IMR-90 (cell line): ENCODE measurements at regions not wholly inside any gene's neighbourhood (a gene's known extent, or its start where the extent isn't known, plus 50 kb on each side); places are given as distances from the start of the nearest gene placed in this dataset.

Experiments used
- ATAC-seq: fragments of 200-7000 bp; cut with Tn5 transposase; 2 replicates; pipeline ENCODE4 v1.9.1; 2020; ENCODE audit warnings: low read depth, mild to moderate bottlenecking, moderate library complexity
- BruUV-seq: library from RNA; stranded (reverse); fragments of 400-500 nt; replicated peaks from 2 replicates; lab custom pipeline; 2021; lab: Mats Ljungman, UMichigan
- CTCF ChIA-PET: fragments of 300-600 bp; formaldehyde crosslinking; extraction: SDS; loops from one replicate; lab custom pipeline; 2021; ENCODE audit warnings: antibody characterized with exemption; lab: Yijun Ruan, JAX
- POLR2A ChIA-PET: fragments of 300-600 bp; sonication (Branson Sonifier 250); formaldehyde crosslinking; loops from one replicate; lab custom pipeline; 2022; ENCODE audit warnings: antibody characterized with exemption; ENCODE audit not compliant: unreplicated experiment; lab: Charles Lee
- DNase-seq: peaks from one replicate; pipeline ENCODE4 v3.0.0; 2013
- H2AFZ ChIP-seq: replicated peaks from 2 replicates; pipeline ENCODE3; 2013; ENCODE audit warnings: low read length, mild to moderate bottlenecking; ENCODE audit not compliant: poor library complexity
- H2AK5ac ChIP-seq: 2 replicates; pipeline ENCODE4 v1.6.1; 2013; ENCODE audit warnings: low read depth, low read length, inconsistent platforms
- H2AK9ac ChIP-seq: replicated peaks from 2 replicates; pipeline ENCODE3; 2013; ENCODE audit warnings: mild to moderate bottlenecking, low read depth, low read length, moderate library complexity; ENCODE audit not compliant: poor library complexity
- H2BK120ac ChIP-seq: 2 replicates; pipeline ENCODE4 v1.6.1; 2013; ENCODE audit warnings: low read depth, low read length, inconsistent platforms
- H2BK15ac ChIP-seq: 3 replicates; pipeline ENCODE4 v1.6.1; 2013; ENCODE audit warnings: low read depth, low read length, inconsistent platforms
- H2BK20ac ChIP-seq: 2 replicates; pipeline ENCODE4 v1.6.1; 2013; ENCODE audit warnings: low read depth, mild to moderate bottlenecking, inconsistent platforms, low read length, moderate library complexity
- H2BK5ac ChIP-seq: 2 replicates; pipeline ENCODE4 v1.6.1; 2013; ENCODE audit warnings: mild to moderate bottlenecking, low read depth, low read length, inconsistent platforms; ENCODE audit not compliant: poor library complexity, severe bottlenecking
- H3K14ac ChIP-seq: replicated peaks from 2 replicates; pipeline ENCODE4 v1.6.1; 2013; ENCODE audit warnings: low read depth, low read length, inconsistent platforms
- H3K18ac ChIP-seq: 2 replicates; pipeline ENCODE4 v1.6.1; 2013; ENCODE audit warnings: low read depth, low read length, control low read depth
- H3K23ac ChIP-seq: 2 replicates; pipeline ENCODE4 v1.6.1; 2013; ENCODE audit warnings: low read depth, low read length, inconsistent platforms
- H3K27ac ChIP-seq: 2 replicates; pipeline ENCODE4 v1.5.1; 2013; ENCODE audit warnings: mild to moderate bottlenecking, control low read depth, low read length; ENCODE audit not compliant: insufficient read depth
- H3K27me3 ChIP-seq: 2 replicates; pipeline ENCODE4 v1.6.1; 2013; ENCODE audit warnings: low read length; ENCODE audit not compliant: control insufficient read depth, insufficient read depth
- H3K36me3 ChIP-seq: 2 replicates; pipeline ENCODE4 v1.6.1; 2013; ENCODE audit warnings: low read length, mixed read lengths; ENCODE audit not compliant: control insufficient read depth, insufficient read depth
- H3K4ac ChIP-seq: 2 replicates; pipeline ENCODE4 v1.6.1; 2013; ENCODE audit warnings: low read depth, low read length, inconsistent platforms
- H3K4me1 ChIP-seq: 2 replicates; pipeline ENCODE4 v1.6.1; 2013; ENCODE audit warnings: low read length, mixed read lengths; ENCODE audit not compliant: control insufficient read depth, insufficient read depth
- H3K4me2 ChIP-seq: 2 replicates; pipeline ENCODE4 v1.6.1; 2013; ENCODE audit warnings: low read depth, mild to moderate bottlenecking, control low read depth, low read length, moderate library complexity
- H3K4me3 ChIP-seq: 2 replicates; pipeline ENCODE4 v1.5.1; 2013; ENCODE audit warnings: low read depth, mild to moderate bottlenecking, control low read depth, low read length, moderate library complexity; ENCODE audit not compliant: insufficient read depth
- H3K56ac ChIP-seq: 2 replicates; pipeline ENCODE4 v1.6.1; 2013; ENCODE audit warnings: low read length, inconsistent platforms; ENCODE audit not compliant: insufficient read depth; ENCODE audit errors: extremely low read depth
- H3K79me1 ChIP-seq, 2 experiments: 2 replicates each; pipeline ENCODE4 v1.6.1; 2013; ENCODE audit warnings: low read length in 2 of 2, inconsistent platforms in 1 of 2, low read depth in 1 of 2
- H3K9ac ChIP-seq: 2 replicates; pipeline ENCODE4 v1.6.1; 2013; ENCODE audit warnings: low read depth, low read length, control low read depth
- H3K9me1 ChIP-seq: 2 replicates; pipeline ENCODE4 v1.6.1; 2013; ENCODE audit warnings: low read length, inconsistent platforms; ENCODE audit not compliant: insufficient read depth
- H3K9me3 ChIP-seq: 2 replicates; pipeline ENCODE4 v1.6.1; 2013; ENCODE audit warnings: low read length; ENCODE audit not compliant: control insufficient read depth, insufficient read depth
- H4K20me1 ChIP-seq: 2 replicates; pipeline ENCODE4 v1.6.1; 2013; ENCODE audit warnings: low read length, inconsistent platforms; ENCODE audit not compliant: insufficient read depth
- H4K5ac ChIP-seq: 2 replicates; pipeline ENCODE4 v1.6.1; 2013; ENCODE audit warnings: mild to moderate bottlenecking, low read depth, low read length, control low read depth
- H4K8ac ChIP-seq, 2 experiments: 2 replicates each; pipeline ENCODE4 v1.6.1; 2013; ENCODE audit warnings: low read depth in 2 of 2, low read length in 2 of 2, control low read depth in 1 of 2, inconsistent platforms in 1 of 2
- H4K91ac ChIP-seq: 2 replicates; pipeline ENCODE4 v1.6.1; 2013; ENCODE audit warnings: low read depth, low read length, inconsistent platforms; ENCODE audit not compliant: insufficient read depth
- CHD1 ChIP-seq: IDR thresholded peaks from 2 replicates; pipeline ENCODE4 v1.6.1; 2012; ENCODE audit warnings: low read depth, low read length, improper control_type of control experiment
- CTCF ChIP-seq: conservative IDR thresholded peaks from 2 replicates; pipeline ENCODE4 v1.5.1; 2012; ENCODE audit warnings: mild to moderate bottlenecking, low read depth, low read length, improper control_type of control experiment
- NFE2L2 ChIP-seq: fragments of 150-350 bp; IDR thresholded peaks from 2 replicates; pipeline ENCODE4 v1.6.1; 2016; ENCODE audit warnings: low read depth, mild to moderate bottlenecking, low read length
- POLR2A ChIP-seq: IDR thresholded peaks from 2 replicates; pipeline ENCODE4 v1.6.1; 2012; ENCODE audit warnings: mild to moderate bottlenecking, low read depth, low read length
- RCOR1 ChIP-seq: IDR thresholded peaks from 2 replicates; pipeline ENCODE4 v1.6.1; 2012; ENCODE audit warnings: mild to moderate bottlenecking, low read length, improper control_type of control experiment; ENCODE audit not compliant: insufficient replicate concordance
- WGBS, 2 experiments: methylation state at CpG; one replicate each; pipeline versions ENCODE4 v1.1.5 to v1.1.7; 2013; ENCODE audit warnings: missing lambda C conversion rate in 2 of 2; ENCODE audit not compliant: insufficient read length in 1 of 2; ENCODE audit errors: extremely low coverage in 2 of 2; 5-methylcytosine and 5-hydroxymethylcytosine counted together
- dilution Hi-C: fragments of 300-500 bp; cut with HindIII; formaldehyde crosslinking; loops from one replicate; pipeline ENCODE4 v1.14.3; 2018; ENCODE audit warnings: low sequenced_read_pairs; ENCODE audit not compliant: unreplicated experiment
- in situ Hi-C: fragments of 300-500 bp; cut with MboI; formaldehyde crosslinking; loops from 3 replicates; pipeline ENCODE4 v1.14.3; 2019; ENCODE audit warnings: low sequenced_read_pairs, inconsistent platforms, mixed read lengths
- intact Hi-C: fragments of 100-400 bp; cut with micrococcal nuclease; formaldehyde crosslinking; loops from 2 replicates; pipeline ENCODE4 v1.10.0; 2022

- WGBS, 2 experiments = 0% methylated on average over 1 of the region's 1 CpG; no CpG with 5 or more reads in 1 of the 2 experiments
- H3K36me3 ChIP-seq = no peaks in the 10 kb centered on the region
- in situ Hi-C loops = no loop called here
Observed at GRCh38 chr1:70874818-70875217, 172.8 kb downstream of the PTGER3 start.

More at GRCh38 chr1:70874818-70875217, 172.8 kb downstream of the PTGER3 start:
- Histone ChIP-seq H2BK120ac (no peak overlapping the region), H3K23ac (no peak overlapping the region), H2AK5ac (no peak overlapping the region), H3K79me1 (no peaks in the 10 kb centered on the region), H4K5ac (no peak overlapping the region), H4K20me1 (no peaks in the 10 kb centered on the region), H2AFZ (no peak overlapping the region), H3K4me2 (no peak overlapping the region), H2AK9ac (no peak overlapping the region), H3K9me3 (peaks cover 3% of the 10 kb centered on the region; the same call in 1 of the 2 replicates), H3K4me1 (no peaks in the 10 kb centered on the region), H2BK5ac (no peak overlapping the region), H3K4me3 (no peak overlapping the region), H2BK15ac (no peak overlapping the region), H3K9me1 (no peaks in the 10 kb centered on the region), H3K4ac (no peak overlapping the region), H4K91ac (no peak overlapping the region), H4K8ac (no peak overlapping the region), H3K27me3 (no peaks in the 10 kb centered on the region), H3K14ac (no peak overlapping the region), H2BK20ac (no peak overlapping the region), H3K27ac (no peak overlapping the region), H3K9ac (no peak overlapping the region), H3K56ac (no peak overlapping the region), H3K18ac (no peak overlapping the region)
- DNase-seq (no peak), ATAC-seq (no peak)
- TF ChIP-seq CTCF = no peak
- TF ChIP-seq CHD1 = no peak
- no peak for TF ChIP-seq POLR2A
- TF ChIP-seq RCOR1 = no peak
- TF ChIP-seq NFE2L2 = no peak
- dilution Hi-C loops = no loop called here
- BruUV-seq = no TSS peak
- ChIA-PET CTCF (no interaction called here), POLR2A (no interaction called here)
- intact Hi-C loops = no loop called here
